ENCODE measurements at regions not wholly inside any gene's neighbourhood (a gene's known extent, or its start where the extent isn't known, plus 50 kb on each side); places are given as distances from the start of the nearest gene placed in this dataset.

DNA sequence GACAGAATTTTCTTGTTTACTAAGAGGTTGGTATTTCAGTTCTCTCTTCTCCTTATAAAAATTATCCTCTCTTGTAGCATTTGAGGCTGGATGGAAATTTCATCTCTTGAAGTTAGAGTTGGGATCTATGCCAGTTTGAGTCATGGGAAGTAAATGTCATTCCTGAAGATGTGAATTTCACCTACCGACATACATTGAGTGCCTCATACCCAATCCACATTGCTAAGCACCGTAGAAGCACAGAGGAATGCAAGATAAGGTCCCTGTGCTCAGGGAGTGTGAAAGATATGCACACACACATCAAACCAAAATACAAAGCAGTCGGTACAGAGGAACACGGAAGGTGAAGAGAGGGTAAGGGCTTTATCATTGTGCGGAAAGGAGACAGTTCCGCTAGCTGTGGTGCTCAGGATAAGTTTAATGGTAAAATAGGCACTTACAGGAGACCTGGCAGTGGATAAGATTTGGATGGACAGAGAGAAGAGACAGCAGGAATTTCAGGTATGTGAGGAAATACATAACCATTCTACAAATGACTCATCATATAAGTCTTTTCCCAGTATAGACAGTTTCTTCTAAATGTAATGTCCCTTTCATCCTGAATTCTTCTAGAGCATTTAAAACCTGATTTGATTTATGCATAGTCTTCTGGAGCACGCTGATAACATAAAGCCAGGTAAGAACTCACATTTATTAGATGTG is 205.3 kb upstream of the ST6GAL2 start:
- TF ChIP-seq REST (IDR thresholded peaks at IDR 0.05; ENCODE audit: low read depth, low read length) (no peak), FOXJ3 (CRISPR knock-in tag; IDR thresholded peaks at IDR 0.05) (no peak), POLR2AphosphoS5 (IDR thresholded peaks at IDR 0.05; ENCODE audit: low read depth, low read length) (no peak), CHD2 (IDR thresholded peaks at IDR 0.05; ENCODE audit: low read length, partially characterized antibody) (no peak), RAD21 (IDR thresholded peaks at IDR 0.05; ENCODE audit: low read length) (no peak), NRF1 (IDR thresholded peaks at IDR 0.05; ENCODE audit: low read depth, low read length) (no peak), SMC3 (IDR thresholded peaks at IDR 0.05; ENCODE audit: low read depth, low read length) (no peak), TAF1 (IDR thresholded peaks at IDR 0.05; ENCODE audit: borderline replicate concordance, low read depth, low read length) (no peak), GABPA (IDR thresholded peaks at IDR 0.05; ENCODE audit: low read depth) (no peak), RCOR1 (IDR thresholded peaks at IDR 0.05; ENCODE audit: low read length) (no peak), SIN3A (IDR thresholded peaks at IDR 0.05; ENCODE audit: borderline replicate concordance, low read depth, low read length) (no peak)
- TF ChIP-seq, protein P1, sequence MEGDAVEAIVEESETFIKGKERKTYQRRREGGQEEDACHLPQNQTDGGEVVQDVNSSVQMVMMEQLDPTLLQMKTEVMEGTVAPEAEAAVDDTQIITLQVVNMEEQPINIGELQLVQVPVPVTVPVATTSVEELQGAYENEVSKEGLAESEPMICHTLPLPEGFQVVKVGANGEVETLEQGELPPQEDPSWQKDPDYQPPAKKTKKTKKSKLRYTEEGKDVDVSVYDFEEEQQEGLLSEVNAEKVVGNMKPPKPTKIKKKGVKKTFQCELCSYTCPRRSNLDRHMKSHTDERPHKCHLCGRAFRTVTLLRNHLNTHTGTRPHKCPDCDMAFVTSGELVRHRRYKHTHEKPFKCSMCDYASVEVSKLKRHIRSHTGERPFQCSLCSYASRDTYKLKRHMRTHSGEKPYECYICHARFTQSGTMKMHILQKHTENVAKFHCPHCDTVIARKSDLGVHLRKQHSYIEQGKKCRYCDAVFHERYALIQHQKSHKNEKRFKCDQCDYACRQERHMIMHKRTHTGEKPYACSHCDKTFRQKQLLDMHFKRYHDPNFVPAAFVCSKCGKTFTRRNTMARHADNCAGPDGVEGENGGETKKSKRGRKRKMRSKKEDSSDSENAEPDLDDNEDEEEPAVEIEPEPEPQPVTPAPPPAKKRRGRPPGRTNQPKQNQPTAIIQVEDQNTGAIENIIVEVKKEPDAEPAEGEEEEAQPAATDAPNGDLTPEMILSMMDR (IDR thresholded peaks at IDR 0.05): no peak
- TF ChIP-seq, protein P2, sequence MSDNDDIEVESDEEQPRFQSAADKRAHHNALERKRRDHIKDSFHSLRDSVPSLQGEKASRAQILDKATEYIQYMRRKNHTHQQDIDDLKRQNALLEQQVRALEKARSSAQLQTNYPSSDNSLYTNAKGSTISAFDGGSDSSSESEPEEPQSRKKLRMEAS (IDR thresholded peaks at IDR 0.05; ENCODE audit: low read depth): no peak

Data from SK-N-SH (cell line).